H9 (cell line): ENCODE measurements at regions not wholly inside any gene's neighbourhood (a gene's known extent, or its start where the extent isn't known, plus 50 kb on each side); places are given as distances from the start of the nearest gene placed in this dataset.

Experiments
- DNase-seq: peaks from one replicate; pipeline ENCODE4 v3.0.0-alpha.2; 2017
- H2AFZ ChIP-seq: one replicate; pipeline ENCODE4 v1.6.1; 2013; ENCODE audit warnings: mild to moderate bottlenecking, low read length, control low read depth, moderate library complexity
- H2AK5ac ChIP-seq: 2 replicates; pipeline ENCODE4 v1.6.1; 2013; ENCODE audit warnings: low read length, control low read depth, mixed read lengths; ENCODE audit not compliant: insufficient read length
- H2BK120ac ChIP-seq: one replicate; pipeline ENCODE4 v1.6.1; 2013; ENCODE audit warnings: low read depth, mild to moderate bottlenecking, low read length, control low read depth, inconsistent platforms; ENCODE audit not compliant: poor library complexity, severe bottlenecking
- H2BK12ac ChIP-seq: 2 replicates; pipeline ENCODE4 v1.6.1; 2013; ENCODE audit warnings: low read length, control low read depth, mixed read lengths, low read depth; ENCODE audit not compliant: insufficient read length
- H2BK15ac ChIP-seq: 2 replicates; pipeline ENCODE4 v1.6.1; 2013; ENCODE audit warnings: low read depth, low read length, control low read depth
- H2BK20ac ChIP-seq: one replicate; pipeline ENCODE4 v1.6.1; 2013; ENCODE audit warnings: low read depth, mild to moderate bottlenecking, low read length, control low read depth, inconsistent platforms; ENCODE audit not compliant: poor library complexity, severe bottlenecking
- H2BK5ac ChIP-seq: 2 replicates; pipeline ENCODE4 v1.6.1; 2013; ENCODE audit warnings: low read length, control low read depth, mixed read lengths; ENCODE audit not compliant: insufficient read length
- H3K14ac ChIP-seq: 2 replicates; pipeline ENCODE4 v1.6.1; 2013; ENCODE audit warnings: low read length, control low read depth; ENCODE audit not compliant: insufficient read depth
- H3K18ac ChIP-seq: 2 replicates; pipeline ENCODE4 v1.6.1; 2013; ENCODE audit warnings: low read depth, mild to moderate bottlenecking, mixed read lengths, low read length, control low read depth; ENCODE audit not compliant: insufficient read length
- H3K23ac ChIP-seq: 2 replicates; pipeline ENCODE4 v1.6.1; 2013; ENCODE audit warnings: low read length, control low read depth, mixed read lengths, low read depth; ENCODE audit not compliant: insufficient read length
- H3K23me2 ChIP-seq: 2 replicates; pipeline ENCODE4 v1.6.1; 2013; ENCODE audit warnings: low read depth, mild to moderate bottlenecking, mixed read lengths, low read length, control low read depth; ENCODE audit not compliant: insufficient read length, poor library complexity, severe bottlenecking
- H3K27ac ChIP-seq: 2 replicates; pipeline ENCODE4 v1.5.1; 2013; ENCODE audit warnings: low read length, control low read depth, mixed read lengths, low read depth; ENCODE audit not compliant: insufficient read length
- H3K27me3 ChIP-seq: 2 replicates; pipeline ENCODE4 v1.6.1; 2013; ENCODE audit warnings: low read length, control low read depth, inconsistent platforms; ENCODE audit not compliant: insufficient read depth
- H3K4ac ChIP-seq: 2 replicates; pipeline ENCODE4 v1.6.1; 2013; ENCODE audit warnings: low read depth, mild to moderate bottlenecking, control low read depth, inconsistent platforms, low read length, moderate library complexity
- H3K4me1 ChIP-seq: 2 replicates; pipeline ENCODE4 v1.6.1; 2013; ENCODE audit warnings: low read length, control low read depth, inconsistent platforms; ENCODE audit not compliant: insufficient read depth
- H3K4me2 ChIP-seq: 2 replicates; pipeline ENCODE4 v1.6.1; 2013; ENCODE audit warnings: low read length, control low read depth, mixed read lengths; ENCODE audit not compliant: insufficient read length, insufficient read depth
- H3K56ac ChIP-seq: 2 replicates; pipeline ENCODE4 v1.6.1; 2013; ENCODE audit warnings: low read depth, mild to moderate bottlenecking, mixed read lengths, low read length, control low read depth; ENCODE audit not compliant: insufficient read length
- H3K79me1 ChIP-seq: 2 replicates; pipeline ENCODE4 v1.6.1; 2013; ENCODE audit warnings: low read depth, mild to moderate bottlenecking, moderate library complexity, low read length, control low read depth, inconsistent platforms; ENCODE audit not compliant: insufficient read depth, poor library complexity, severe bottlenecking
- H3K79me2 ChIP-seq: 2 replicates; pipeline ENCODE4 v1.6.1; 2013; ENCODE audit warnings: low read length, control low read depth, inconsistent platforms; ENCODE audit not compliant: insufficient read depth
- H3K9ac ChIP-seq: 2 replicates; pipeline ENCODE4 v1.6.1; 2013; ENCODE audit warnings: low read length, control low read depth, mixed read lengths; ENCODE audit not compliant: insufficient read length; ENCODE audit errors: extremely low read depth
- H3K9me3 ChIP-seq: one replicate; pipeline ENCODE4 v1.6.1; 2013; ENCODE audit warnings: low read depth, low read length, inconsistent platforms; ENCODE audit not compliant: control insufficient read depth
- H3T11ph ChIP-seq: one replicate; pipeline ENCODE4 v1.6.1; 2013; ENCODE audit warnings: mild to moderate bottlenecking, low read length, control low read depth, inconsistent platforms
- H4K20me1 ChIP-seq: one replicate; pipeline ENCODE4 v1.6.1; 2013; ENCODE audit not compliant: control insufficient read depth, insufficient read length, insufficient read depth
- H4K5ac ChIP-seq: 2 replicates; pipeline ENCODE4 v1.6.1; 2013; ENCODE audit warnings: low read depth, mild to moderate bottlenecking, mixed read lengths, low read length, control low read depth; ENCODE audit not compliant: insufficient read length
- H4K8ac ChIP-seq: replicated peaks from 2 replicates; pipeline ENCODE4 v1.6.1; 2013; ENCODE audit warnings: low read length, control low read depth, mixed read lengths, low read depth; ENCODE audit not compliant: insufficient read length
- H4K91ac ChIP-seq: 2 replicates; pipeline ENCODE4 v1.6.1; 2013; ENCODE audit warnings: low read depth, mild to moderate bottlenecking, moderate library complexity, mixed read lengths, low read length, control low read depth; ENCODE audit not compliant: insufficient read length
- H3K27ac Mint-ChIP-seq, 3 experiments: 2 replicates in 2 of 3; 3 replicates in 1 of 3; pipeline ENCODE4 v1.8.0; 2020 to 2021; ENCODE audit warnings: mixed read lengths in 3 of 3, mild to moderate bottlenecking in 1 of 3, moderate library complexity in 1 of 3
- H3K27me3 Mint-ChIP-seq: 2 replicates; pipeline ENCODE4 v1.8.0; 2021; ENCODE audit warnings: low read depth, mild to moderate bottlenecking, moderate library complexity, mixed read lengths
- H3K36me3 Mint-ChIP-seq, 3 experiments: 2 replicates in 2 of 3; 3 replicates in 1 of 3; pipeline ENCODE4 v1.8.0; 2020 to 2021; ENCODE audit warnings: low read depth in 3 of 3, mixed read lengths in 3 of 3; ENCODE audit not compliant: insufficient read depth in 1 of 3
- H3K4me1 Mint-ChIP-seq, 2 experiments: 2 replicates each; pipeline ENCODE4 v1.8.0; 2020; ENCODE audit warnings: mixed read lengths in 2 of 2
- H3K4me3 Mint-ChIP-seq, 2 experiments: 2 replicates in 1 of 2; 3 replicates in 1 of 2; pipeline ENCODE4 v1.8.0; 2020 to 2021; ENCODE audit warnings: mild to moderate bottlenecking in 2 of 2, mixed read lengths in 2 of 2, moderate library complexity in 1 of 2
- H3K9me3 Mint-ChIP-seq, 2 experiments: 2 replicates in 1 of 2; 3 replicates in 1 of 2; pipeline ENCODE4 v1.8.0; 2020; ENCODE audit warnings: mild to moderate bottlenecking in 2 of 2, mixed read lengths in 2 of 2, moderate library complexity in 1 of 2
- CTCF ChIP-seq: fragments of 200-600 bp; sonication (generic); conservative IDR thresholded peaks from 3 replicates; pipeline ENCODE4 v1.8.0; 2021; ENCODE audit warnings: antibody characterized with exemption, mild to moderate bottlenecking
- WGBS: extraction: QIAGEN DNeasy Blood & Tissue Kit; methylation state at CpG from one replicate; pipeline ENCODE4 v1.1.7; 2013; ENCODE audit warnings: missing lambda C conversion rate, low lambda C conversion rate, mixed read lengths; ENCODE audit not compliant: insufficient read length; ENCODE audit errors: extremely low coverage; 5-methylcytosine and 5-hydroxymethylcytosine counted together

- Histone ChIP-seq H3K79me1 (no peaks in the 10 kb centered on the region), H2AK5ac (no peak overlapping the region), H4K20me1 (no peaks in the 10 kb centered on the region), H3K27me3 (no peaks in the 10 kb centered on the region), H2BK120ac (no peak overlapping the region), H3K9ac (no peak overlapping the region), H3K18ac (no peak overlapping the region), H3K14ac (no peak overlapping the region), H3K23ac (no peak overlapping the region), H2BK20ac (no peak overlapping the region), H2AFZ (no peak overlapping the region), H3K79me2 (no peaks in the 10 kb centered on the region), H4K8ac (no peak overlapping the region), H3K4me2 (no peak overlapping the region), H3K27ac (no peak overlapping the region), H4K91ac (no peak overlapping the region), H2BK5ac (no peak overlapping the region), H3T11ph (no peak overlapping the region), H2BK12ac (no peak overlapping the region), H2BK15ac (no peak overlapping the region), H4K5ac (no peak overlapping the region), H3K4me1 (no peaks in the 10 kb centered on the region; the same call in 1 of the 2 replicates), H3K9me3 (no peaks in the 10 kb centered on the region), H3K23me2 (no peaks in the 10 kb centered on the region), H3K56ac (no peak overlapping the region), H3K4ac (no peak overlapping the region)
- Mint-ChIP-seq H3K4me1 (peaks cover 3 to 5% of the 10 kb centered on the region in 2 experiments; a peak in 3 of 4 replicates), H3K4me3 (no peak overlapping the region), H3K36me3 (no peaks in the 10 kb centered on the region), H3K27ac (peak overlapping the region in 1 of 3 experiments; percentile 57; a peak in 1 of 7 replicates), H3K27me3 (no peaks in the 10 kb centered on the region), H3K9me3 (no peaks in the 10 kb centered on the region; a peak in 1 of 5 replicates)
- no peak for DNase-seq
- TF ChIP-seq CTCF, result no peak
- WGBS, result no CpG with 5 or more reads among the region's 5 CpGs
Observed at GRCh38 chr16:8330761-8331160, 259.6 kb downstream of the TMEM114 start.
